ENCODE measurements at regions not wholly inside any gene's neighbourhood (a gene's known extent, or its start where the extent isn't known, plus 50 kb on each side); places are given as distances from the start of the nearest gene placed in this dataset.
"Not testable (repeated sequence)": the region's sequence is repeated elsewhere in the genome, so short reads cannot be mapped to it uniquely, and the experiment has no call there.

DNA sequence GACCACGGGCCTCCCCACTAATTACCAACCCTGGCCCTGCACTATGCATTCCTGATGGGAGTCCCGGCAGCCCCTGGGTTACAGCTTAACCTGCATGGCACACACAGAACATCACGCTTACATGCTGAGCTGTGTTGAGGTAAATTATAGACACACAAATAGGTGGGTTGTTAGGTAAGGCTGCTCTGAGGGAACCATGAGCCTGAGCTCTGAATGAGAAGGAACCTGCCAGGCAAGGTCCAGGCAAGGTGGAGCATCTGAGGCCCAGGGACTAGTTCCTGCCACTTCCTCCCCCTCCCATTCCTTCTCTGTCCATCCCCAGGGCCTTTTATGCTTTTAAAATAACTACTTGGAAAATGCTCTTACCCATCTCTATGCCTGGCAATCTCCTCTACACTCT, 82.7 kb upstream of the ESRRB start:
- no peaks in the 10 kb centered on the region for H3K4me1 Mint-ChIP-seq
- H3K4me3 Mint-ChIP-seq = no peak overlapping the region
- H3K27ac Mint-ChIP-seq = no peak overlapping the region
- peaks cover 0 to 1% (median 0%) of the 10 kb centered on the region in 3 donors for H3K9me3 Mint-ChIP-seq
- peaks cover 14% of the 10 kb centered on the region for H3K27me3 Mint-ChIP-seq
- no peaks in the 10 kb centered on the region for H3K36me3 Mint-ChIP-seq

- Mint-ChIP-seq H3K27ac (no peak overlapping the region), H3K4me3 (no peak overlapping the region), H3K36me3 (no peaks in the 10 kb centered on the region), H3K4me1 (no peaks in the 10 kb centered on the region), H3K27me3 (peaks cover 16% of the 10 kb centered on the region), H3K9me3 (peaks cover 0 to 1% (median 0%) of the 10 kb centered on the region in 3 donors)
Observed at GRCh38 chr14:76293923-76294322, 82.0 kb upstream of the ESRRB start.

GRCh38 chr14:76294876-76295275, 81.1 kb upstream of the ESRRB start:
- Mint-ChIP-seq H3K4me1 (no peaks in the 10 kb centered on the region), H3K27ac (no peak overlapping the region), H3K27me3 (peaks cover 16% of the 10 kb centered on the region), H3K36me3 (no peaks in the 10 kb centered on the region), H3K4me3 (no peak overlapping the region), H3K9me3 (peaks cover 0 to 1% (median 0%) of the 10 kb centered on the region in 3 donors)

- Mint-ChIP-seq H3K9me3 (peaks cover 0 to 4% (median 0%) of the 10 kb centered on the region in 3 donors), H3K4me3 (no peak overlapping the region), H3K4me1 (no peaks in the 10 kb centered on the region), H3K27ac (no peak overlapping the region), H3K36me3 (no peaks in the 10 kb centered on the region), H3K27me3 (peaks cover 8% of the 10 kb centered on the region)
Observed at GRCh38 chr14:76298896-76299295, 77.0 kb upstream of the ESRRB start.

DNA sequence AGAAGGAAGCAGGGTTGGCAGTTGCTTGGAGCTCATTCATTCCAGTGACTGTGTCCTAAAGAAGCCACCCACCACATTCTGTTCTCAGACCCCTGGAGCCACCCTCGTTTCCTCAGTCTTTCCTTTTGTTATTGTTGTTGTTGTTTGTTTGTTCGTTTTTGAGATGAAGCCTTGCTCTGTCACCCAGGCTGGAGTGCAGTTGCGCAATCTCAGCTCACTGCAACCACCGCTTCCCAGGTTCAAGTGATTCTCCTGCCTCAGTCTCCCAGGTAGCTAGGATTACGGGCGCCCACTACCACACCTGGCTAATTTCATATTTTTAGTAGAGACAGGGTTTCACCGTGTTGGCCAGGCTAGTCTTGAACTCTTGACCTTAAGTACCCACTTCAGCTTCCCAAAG, 72.7 kb upstream of the ESRRB start:
- not testable (repeated sequence) for H3K4me1 Mint-ChIP-seq, H3K9me3 Mint-ChIP-seq, H3K27ac Mint-ChIP-seq, H3K4me3 Mint-ChIP-seq, H3K27me3 Mint-ChIP-seq, H3K36me3 Mint-ChIP-seq

DNA sequence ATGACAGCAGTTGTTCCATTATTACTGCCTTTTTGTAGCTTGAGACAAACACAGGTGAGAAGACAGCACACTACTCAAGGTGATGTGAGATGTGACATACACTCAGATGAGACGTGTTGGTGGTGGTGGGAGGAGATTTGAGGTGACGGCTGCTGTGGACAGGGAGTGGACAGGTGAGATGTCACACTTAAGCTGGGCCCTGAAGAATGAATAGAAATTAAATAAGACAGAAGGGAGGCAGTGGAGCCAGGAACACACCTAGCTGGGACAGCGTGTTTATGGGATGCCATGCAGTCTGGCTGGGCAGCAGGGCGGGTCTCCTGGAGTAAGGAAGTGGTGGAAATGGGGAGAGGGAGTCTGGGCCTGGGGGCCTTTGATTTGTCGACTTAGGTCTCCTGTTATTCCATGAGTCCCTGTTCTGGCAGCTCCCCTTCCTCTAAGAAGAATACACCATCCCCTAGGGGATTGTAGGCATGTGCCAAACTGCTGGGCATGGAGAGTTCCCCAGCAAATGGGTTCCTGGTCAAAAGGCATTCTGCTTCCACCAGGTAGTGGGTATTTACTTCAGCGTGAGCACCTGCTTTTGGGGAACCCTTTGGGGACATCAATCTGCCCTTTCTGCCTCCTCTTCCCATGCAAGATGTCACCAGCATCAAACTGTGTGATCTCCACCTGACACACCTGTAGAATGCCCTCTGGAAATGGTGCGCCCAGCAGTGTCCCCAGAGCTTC, 71.2 kb upstream of the ESRRB start:
- Mint-ChIP-seq H3K4me3 (no peak overlapping the region), H3K27me3 (peaks cover 12% of the 10 kb centered on the region), H3K27ac (no peak overlapping the region), H3K4me1 (no peaks in the 10 kb centered on the region), H3K36me3 (no peaks in the 10 kb centered on the region), H3K9me3 (peaks cover 0 to 4% (median 0%) of the 10 kb centered on the region in 3 donors)

DNA sequence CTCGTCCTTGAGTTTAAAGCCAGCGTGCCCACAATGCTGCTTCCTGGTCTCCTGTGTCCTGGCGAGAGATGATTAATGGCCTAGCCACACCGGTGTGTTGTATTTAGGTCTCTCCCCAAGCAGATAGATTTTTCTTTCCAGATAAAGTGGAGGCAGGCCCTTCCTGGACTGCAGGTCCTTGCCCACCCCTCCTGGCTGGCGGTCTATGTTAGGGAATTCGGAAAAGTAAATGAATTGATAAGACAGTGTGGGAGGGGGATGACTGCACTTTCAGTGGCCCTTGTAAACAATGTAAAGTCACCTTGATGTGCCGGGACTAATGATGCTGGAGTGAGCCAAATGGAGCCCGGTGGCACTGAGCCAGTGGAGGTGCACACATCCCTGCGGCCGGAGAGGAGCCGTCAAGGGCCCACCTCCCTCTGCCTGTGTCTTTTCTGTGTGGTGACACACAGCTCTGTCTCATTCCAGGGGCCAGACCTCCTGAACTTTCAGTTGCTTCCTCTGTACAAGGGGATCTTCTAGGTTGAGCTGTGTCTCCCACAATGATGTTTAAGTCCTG, 70.6 kb upstream of the ESRRB start:
- H3K27ac Mint-ChIP-seq = no peak overlapping the region
- peaks cover 0 to 4% (median 0%) of the 10 kb centered on the region in 3 donors for H3K9me3 Mint-ChIP-seq
- peaks cover 12% of the 10 kb centered on the region for H3K27me3 Mint-ChIP-seq
- H3K4me3 Mint-ChIP-seq = no peak overlapping the region
- no peaks in the 10 kb centered on the region for H3K4me1 Mint-ChIP-seq
- H3K36me3 Mint-ChIP-seq = no peaks in the 10 kb centered on the region

DNA sequence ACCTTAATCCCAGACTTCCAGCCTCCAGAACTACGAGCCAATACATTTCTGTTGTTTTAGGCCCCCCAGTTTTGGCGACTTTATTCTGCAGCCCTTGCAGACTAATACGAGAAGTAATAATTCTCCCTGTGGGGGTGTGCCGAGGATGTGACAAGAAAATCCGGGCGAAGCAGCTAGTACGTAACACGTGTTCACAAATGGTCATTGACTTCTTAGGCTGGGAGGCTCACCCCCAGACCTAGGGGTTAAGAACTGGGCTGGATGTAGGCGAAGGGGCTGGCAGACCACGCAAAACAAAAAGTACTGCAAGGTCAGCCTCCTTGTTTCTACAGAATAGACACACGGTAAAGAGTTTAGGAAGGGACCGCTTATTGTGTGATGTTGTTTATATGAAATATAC, 69.8 kb upstream of the ESRRB start:
- Mint-ChIP-seq H3K4me3 (no peak overlapping the region), H3K27ac (no peak overlapping the region), H3K36me3 (no peaks in the 10 kb centered on the region), H3K4me1 (no peaks in the 10 kb centered on the region), H3K9me3 (peaks cover 0 to 4% (median 0%) of the 10 kb centered on the region in 3 donors), H3K27me3 (peaks cover 16% of the 10 kb centered on the region)

GRCh38 chr14:76307786-76308780, 67.9 kb upstream of the ESRRB start:
- peaks cover 24% of the 10 kb centered on the region for H3K27me3 Mint-ChIP-seq
- H3K4me1 Mint-ChIP-seq = no peaks in the 10 kb centered on the region
- H3K27ac Mint-ChIP-seq = peak overlapping the region in 1 of 3 donors; percentile 80
- H3K4me3 Mint-ChIP-seq = no peak overlapping the region
- no peaks in the 10 kb centered on the region for H3K9me3 Mint-ChIP-seq
- no peaks in the 10 kb centered on the region for H3K36me3 Mint-ChIP-seq

DNA sequence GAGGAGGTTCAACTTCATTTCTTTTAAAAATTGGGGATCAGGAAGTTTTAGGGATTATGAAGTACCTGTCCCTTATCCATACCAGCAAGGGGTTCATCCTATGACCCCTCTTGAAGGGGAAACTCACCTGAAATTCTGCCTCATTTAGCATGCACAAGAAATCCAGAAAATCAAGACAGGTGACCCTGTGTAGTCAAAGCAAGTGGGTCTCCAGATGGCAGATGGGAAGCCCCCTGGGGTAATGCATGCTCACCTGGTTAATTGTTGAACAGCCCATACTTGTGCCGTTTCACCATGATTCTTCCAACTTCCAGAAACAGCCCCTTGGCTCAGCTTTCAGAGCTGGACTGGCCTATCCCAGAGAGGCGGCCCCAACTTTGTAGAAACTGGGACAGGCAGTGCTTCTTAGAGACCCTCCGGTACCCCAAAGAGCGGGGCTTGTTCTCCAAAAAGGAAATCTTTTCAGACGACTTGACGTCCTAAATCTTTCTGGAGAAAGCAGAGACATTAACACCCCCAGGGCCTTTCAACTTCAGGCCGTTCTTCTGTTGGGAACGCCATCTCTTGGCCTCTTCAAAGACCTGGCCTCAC, 66.3 kb upstream of the ESRRB start:
- Mint-ChIP-seq H3K36me3 (no peaks in the 10 kb centered on the region), H3K27me3 (peaks cover 24% of the 10 kb centered on the region), H3K27ac (no peak overlapping the region), H3K9me3 (no peaks in the 10 kb centered on the region), H3K4me3 (no peak overlapping the region), H3K4me1 (no peaks in the 10 kb centered on the region)

DNA sequence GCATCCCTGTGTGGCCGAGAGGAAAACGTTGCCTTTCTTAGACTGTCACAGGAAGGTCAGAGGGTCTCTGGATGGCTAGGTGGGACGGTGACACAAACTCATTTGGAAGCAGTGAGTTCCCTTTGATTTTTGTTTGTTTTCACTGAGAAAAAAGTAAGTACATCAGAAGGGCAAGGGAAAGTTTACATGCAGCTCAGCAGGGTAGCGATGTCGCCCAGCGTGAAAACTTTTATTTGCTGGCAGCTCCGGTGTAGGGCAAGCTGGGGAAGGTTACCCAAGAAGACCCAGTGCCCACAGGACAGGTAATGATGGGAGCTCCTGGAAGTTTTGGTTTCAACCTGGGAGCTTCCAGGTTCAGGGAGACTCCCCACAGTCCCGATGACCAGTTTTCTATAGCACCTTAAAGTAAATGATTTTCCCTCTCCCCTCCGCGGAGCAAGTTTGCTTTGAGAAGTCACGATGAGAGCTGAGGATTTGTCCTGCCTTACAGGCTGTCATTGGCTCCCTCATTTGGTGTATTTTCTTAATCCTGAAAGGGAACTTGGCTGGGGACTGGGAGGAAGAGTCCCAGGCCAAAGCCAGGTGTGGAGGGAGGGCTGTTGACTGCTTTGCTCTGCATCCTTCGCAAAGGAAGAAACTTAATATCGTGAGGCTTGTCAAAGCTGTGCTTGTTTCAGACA, 64.7 kb upstream of the ESRRB start:
- Mint-ChIP-seq H3K4me1 (no peaks in the 10 kb centered on the region), H3K27me3 (peaks cover 24% of the 10 kb centered on the region), H3K9me3 (no peaks in the 10 kb centered on the region), H3K36me3 (no peaks in the 10 kb centered on the region), H3K27ac (no peak overlapping the region), H3K4me3 (peak overlapping the region in 1 of 4 donors; percentile 37)

DNA sequence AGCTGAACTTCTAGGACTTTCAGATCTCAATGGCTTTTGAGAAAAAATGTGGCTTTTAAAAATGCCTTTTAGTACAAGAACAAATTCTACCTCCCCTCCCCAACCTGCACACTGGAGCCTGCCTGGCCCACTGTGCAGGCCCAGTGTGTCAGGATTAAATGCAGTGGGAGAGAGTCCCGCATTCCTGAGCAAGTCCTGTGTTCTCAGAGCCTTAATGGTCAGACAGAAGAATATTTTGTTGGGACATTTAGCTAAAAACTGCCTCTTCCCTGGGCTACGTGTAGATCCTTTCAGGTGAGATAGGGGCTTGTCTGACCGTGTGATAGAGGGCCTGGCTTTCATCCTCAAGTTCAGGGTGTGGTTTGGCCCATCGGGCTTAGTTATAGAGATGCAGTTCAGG, 63.1 kb upstream of the ESRRB start:
- Mint-ChIP-seq H3K36me3 (no peaks in the 10 kb centered on the region), H3K4me1 (no peaks in the 10 kb centered on the region), H3K27ac (no peak overlapping the region), H3K27me3 (peaks cover 23% of the 10 kb centered on the region), H3K9me3 (no peaks in the 10 kb centered on the region), H3K4me3 (no peak overlapping the region)

DNA sequence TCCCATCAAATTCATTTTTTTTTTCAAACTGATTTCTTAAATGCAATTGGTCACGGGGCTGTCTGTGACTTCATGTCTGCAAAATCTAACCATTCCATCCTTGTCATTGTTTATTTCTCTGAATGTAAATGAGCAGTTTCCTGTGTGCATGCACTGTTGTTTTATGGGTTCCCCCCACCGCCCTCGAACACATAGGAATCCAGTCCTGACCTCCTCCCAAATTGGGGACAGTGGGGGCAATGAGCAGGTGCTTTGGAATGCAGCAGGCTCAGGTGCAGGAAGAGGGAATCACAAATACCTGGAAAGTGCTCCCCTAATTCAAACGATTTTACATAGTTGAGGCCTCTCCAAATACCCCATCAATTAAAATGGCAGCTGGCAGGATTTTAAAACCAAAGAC, 62.6 kb upstream of the ESRRB start:
- Mint-ChIP-seq H3K27ac (no peak overlapping the region), H3K36me3 (no peaks in the 10 kb centered on the region), H3K9me3 (no peaks in the 10 kb centered on the region), H3K4me3 (no peak overlapping the region), H3K4me1 (no peaks in the 10 kb centered on the region), H3K27me3 (peaks cover 21% of the 10 kb centered on the region)

GRCh38 chr14:76313852-76314251, 62.1 kb upstream of the ESRRB start:
- Mint-ChIP-seq H3K36me3 (no peaks in the 10 kb centered on the region), H3K4me1 (no peaks in the 10 kb centered on the region), H3K27me3 (peaks cover 19% of the 10 kb centered on the region), H3K4me3 (no peak overlapping the region), H3K9me3 (no peaks in the 10 kb centered on the region), H3K27ac (no peak overlapping the region)

Measured in IgD-negative memory B cell (primary cell).